ENCODE measurements at regions not wholly inside any gene's neighbourhood (a gene's known extent, or its start where the extent isn't known, plus 50 kb on each side); places are given as distances from the start of the nearest gene placed in this dataset.
"Not testable (repeated sequence)": the region's sequence is repeated elsewhere in the genome, so short reads cannot be mapped to it uniquely, and the experiment has no call there.

GRCh38 chr11:103737037-103737622, 299.3 kb upstream of the DDI1 start:
- H3K27ac ChIP-seq, result no peak overlapping the region
- TF ChIP-seq ZFX (IDR thresholded peaks at IDR 0.05) (no peak), CTCF (conservative IDR thresholded peaks at IDR 0.05) (no peak)

GRCh38 chr11:103737747-103738146, 298.7 kb upstream of the DDI1 start:
- no peak overlapping the region for H3K27ac ChIP-seq
- no peak for TF ChIP-seq ZFX (IDR thresholded peaks at IDR 0.05)
- no peak for TF ChIP-seq CTCF (conservative IDR thresholded peaks at IDR 0.05)

DNA sequence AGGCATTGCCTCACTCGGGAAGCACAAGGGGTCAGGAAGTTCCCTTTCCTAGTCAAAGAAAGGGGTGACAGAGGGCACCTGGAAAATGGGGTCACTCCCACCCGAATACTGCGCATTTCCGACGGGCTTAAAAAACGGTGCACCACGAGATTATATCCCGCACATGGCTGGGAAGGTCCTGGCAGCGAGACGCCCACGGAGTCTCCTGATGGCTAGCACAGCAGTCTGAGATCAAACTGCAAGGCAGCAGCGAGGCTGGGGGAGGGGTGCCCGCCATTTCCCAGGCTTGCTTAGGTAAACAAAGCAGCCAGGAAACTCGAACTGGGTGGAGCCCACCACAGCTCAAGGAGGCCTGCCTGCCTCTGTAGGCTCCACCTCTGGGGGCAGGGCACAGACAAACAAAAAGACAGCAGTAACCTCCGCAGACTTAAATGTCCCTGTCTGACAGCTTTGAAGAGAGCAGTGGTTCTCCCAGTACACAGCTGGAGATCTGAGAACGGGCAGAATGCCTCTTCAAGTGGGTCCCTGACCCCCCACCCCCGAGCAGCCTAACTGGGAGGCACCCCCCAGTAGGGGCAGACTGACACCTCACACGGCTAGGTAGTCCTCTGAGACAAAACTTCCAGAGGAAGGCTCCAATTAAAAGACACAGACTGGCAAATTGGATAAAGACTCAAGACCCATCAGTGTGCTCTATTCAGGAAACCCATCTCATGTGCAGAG, 297.2 kb upstream of the DDI1 start:
- not testable (repeated sequence) for H3K27ac ChIP-seq

DNA sequence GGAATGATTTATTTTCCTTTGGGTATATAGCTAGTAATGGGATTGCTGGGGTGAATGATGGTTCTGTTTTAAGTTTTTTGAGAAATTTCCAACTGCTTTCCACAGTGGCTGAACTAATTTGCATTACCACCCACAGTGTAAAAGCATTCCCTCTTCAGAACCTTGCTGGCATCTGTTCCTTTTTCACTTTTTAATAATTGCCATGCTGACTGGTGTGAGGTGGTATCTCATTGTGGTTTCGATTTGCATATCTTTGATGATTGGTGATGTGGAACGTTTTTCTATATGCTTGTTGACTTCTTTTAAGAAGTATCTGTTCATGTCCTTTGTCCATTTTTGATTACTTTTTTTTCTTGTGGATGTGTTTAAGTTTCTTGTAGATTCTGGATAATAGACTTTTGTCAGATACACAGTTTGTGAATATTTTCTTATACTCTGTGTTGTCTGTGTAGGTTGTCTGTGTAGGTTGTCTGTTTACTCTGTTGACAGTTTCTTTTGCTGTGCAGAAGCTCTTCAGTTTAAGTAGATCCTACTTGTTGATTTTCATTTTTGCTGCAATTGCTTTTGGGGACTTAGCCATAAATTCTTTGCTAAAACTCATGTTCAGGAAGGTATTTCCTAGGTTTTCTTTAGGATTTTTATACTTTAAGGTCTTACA, 291.8 kb upstream of the DDI1 start:
- H3K27ac ChIP-seq, result no peak overlapping the region
- no peak for TF ChIP-seq CTCF (conservative IDR thresholded peaks at IDR 0.05)
- TF ChIP-seq ZFX (IDR thresholded peaks at IDR 0.05), result no peak

DNA sequence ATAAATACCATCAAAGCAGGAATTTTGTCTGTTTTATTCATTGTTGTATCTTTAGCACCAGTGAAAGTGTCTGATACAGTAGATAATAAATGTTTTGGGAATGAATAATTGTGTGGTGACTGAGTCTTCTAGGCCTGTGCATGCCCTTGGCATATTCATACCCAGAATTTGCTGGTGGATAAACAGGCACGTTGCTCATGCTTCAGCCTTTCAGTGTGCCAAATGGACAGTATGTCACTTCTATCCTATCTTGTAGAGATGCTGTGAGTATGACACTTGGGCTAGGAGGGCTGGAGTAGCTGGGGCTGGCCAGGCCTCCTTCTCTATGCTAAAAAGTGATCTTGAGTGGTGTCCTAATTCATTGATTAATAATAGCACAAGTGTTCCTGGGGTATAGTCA, 287.3 kb upstream of the DDI1 start:
- no peak overlapping the region for H3K27ac ChIP-seq
- no peak for TF ChIP-seq ZFX (IDR thresholded peaks at IDR 0.05)
- TF ChIP-seq CTCF (conservative IDR thresholded peaks at IDR 0.05), result no peak

DNA sequence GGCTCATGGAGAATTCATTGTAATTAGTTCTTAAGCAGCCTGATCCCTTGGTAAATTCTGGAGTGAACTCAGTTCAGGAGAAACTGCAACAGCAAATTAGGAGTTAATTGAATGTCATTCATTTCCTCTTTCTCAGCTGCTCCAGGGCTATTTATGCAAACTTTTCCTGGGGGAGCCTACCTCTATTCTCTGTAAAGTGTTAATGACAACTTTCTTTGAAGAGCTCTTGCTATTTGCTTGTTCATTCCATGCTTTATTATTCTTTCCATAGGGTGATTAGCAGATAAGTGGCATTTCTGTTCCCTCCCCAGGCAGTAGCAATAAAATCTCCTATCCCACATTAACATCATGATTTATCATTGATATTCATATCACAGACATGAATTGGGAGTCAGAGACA, 267.6 kb upstream of the DDI1 start:
- H3K27ac ChIP-seq, result no peak overlapping the region
- TF ChIP-seq ZFX (IDR thresholded peaks at IDR 0.05) (no peak), CTCF (conservative IDR thresholded peaks at IDR 0.05) (no peak)

DNA sequence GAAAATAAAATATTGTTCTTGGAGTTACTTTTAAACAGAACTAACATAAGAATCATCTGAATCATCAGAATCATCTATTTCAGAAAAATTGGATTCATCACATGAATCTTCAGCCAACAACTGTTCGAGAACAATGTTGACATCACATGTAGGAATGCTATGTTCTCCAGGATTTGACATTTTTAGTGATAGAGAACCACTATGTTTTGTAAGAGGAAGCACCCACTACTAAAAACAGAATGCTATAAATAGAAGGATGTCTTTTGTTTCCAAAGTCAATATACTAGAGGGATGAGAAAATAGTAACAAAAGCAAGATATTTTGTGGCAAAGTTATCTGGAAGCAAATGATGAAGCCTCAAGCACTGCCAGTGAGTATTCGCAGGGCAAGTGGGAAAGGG, 263.4 kb upstream of the DDI1 start:
- TF ChIP-seq ZFX (IDR thresholded peaks at IDR 0.05) (no peak), CTCF (conservative IDR thresholded peaks at IDR 0.05) (no peak)
- no peak overlapping the region for H3K27ac ChIP-seq
